Activated T-helper 17 cell treated with anti-CD3 and anti-CD28 coated beads, Interleukin-2, amount 50 U/mL, for 72 hours (primary cell): ENCODE measurements at regions not wholly inside any gene's neighbourhood (a gene's known extent, or its start where the extent isn't known, plus 50 kb on each side); places are given as distances from the start of the nearest gene placed in this dataset.

Source experiments
- ATAC-seq: fragments of 150-1000 bp; cut with Tn5 transposase; replicated peaks from 2 replicates; pipeline ENCODE4 v1.10.0; 2021; ENCODE audit warnings: mild to moderate bottlenecking, moderate library complexity
- H3K27ac Mint-ChIP-seq: one replicate; pipeline ENCODE4 v1.8.0; 2022; ENCODE audit warnings: mixed read lengths
- H3K27me3 Mint-ChIP-seq: one replicate; pipeline ENCODE4 v1.8.0; 2022; ENCODE audit warnings: mixed read lengths
- H3K36me3 Mint-ChIP-seq: one replicate; pipeline ENCODE4 v1.8.0; 2022; ENCODE audit warnings: low read depth, mild to moderate bottlenecking, mixed read lengths
- H3K4me1 Mint-ChIP-seq: one replicate; pipeline ENCODE4 v1.8.0; 2022; ENCODE audit warnings: mixed read lengths
- H3K4me3 Mint-ChIP-seq: one replicate; pipeline ENCODE4 v1.8.0; 2022; ENCODE audit warnings: mild to moderate bottlenecking, mixed read lengths
- H3K9me3 Mint-ChIP-seq: one replicate; pipeline ENCODE4 v1.8.0; 2022; ENCODE audit warnings: mixed read lengths

GRCh38 chr5:12312343-12312742 is 408.1 kb upstream of the CTNND2 start:
- Mint-ChIP-seq H3K9me3 (peaks cover 5% of the 10 kb centered on the region), H3K27ac (no peak overlapping the region), H3K27me3 (no peaks in the 10 kb centered on the region), H3K36me3 (no peaks in the 10 kb centered on the region), H3K4me1 (no peaks in the 10 kb centered on the region), H3K4me3 (no peak overlapping the region)
- no peak for ATAC-seq

- Mint-ChIP-seq H3K4me1 (no peaks in the 10 kb centered on the region), H3K4me3 (no peak overlapping the region), H3K27ac (no peak overlapping the region), H3K9me3 (peaks cover 24% of the 10 kb centered on the region), H3K36me3 (no peaks in the 10 kb centered on the region), H3K27me3 (no peaks in the 10 kb centered on the region)
- ATAC-seq: no peak
These were observed 389.9 kb upstream of the CTNND2 start for GRCh38 chr5:12294151-12294550.

DNA sequence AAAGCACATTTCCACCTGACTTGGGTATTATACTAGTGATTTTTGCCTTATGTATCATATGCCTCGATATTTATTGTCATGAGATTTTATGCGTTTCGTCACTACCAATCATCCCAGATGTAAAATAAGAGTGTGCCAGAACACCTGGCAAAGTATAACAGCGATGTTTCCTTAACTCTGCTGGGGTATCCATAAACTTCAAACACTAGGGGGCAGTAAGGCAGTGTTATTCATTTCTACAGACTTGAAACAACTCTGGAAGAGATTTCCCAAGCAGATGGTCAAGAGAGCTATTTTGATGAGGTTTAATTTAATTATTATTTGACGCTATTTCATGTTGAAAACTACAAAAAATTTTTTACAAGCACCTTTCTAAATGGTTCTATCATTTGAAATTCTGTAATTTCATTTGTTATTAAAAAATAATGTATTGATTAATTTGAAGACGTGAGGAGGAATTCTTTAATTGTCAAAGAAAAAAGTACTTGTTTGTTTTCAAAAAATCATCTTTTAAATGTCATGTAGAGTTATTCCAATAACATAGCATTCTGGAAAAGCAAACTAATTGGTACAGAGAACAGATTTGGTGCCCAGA is 388.5 kb upstream of the CTNND2 start:
- no peak overlapping the region for H3K27ac Mint-ChIP-seq
- no peaks in the 10 kb centered on the region for H3K36me3 Mint-ChIP-seq
- H3K4me3 Mint-ChIP-seq: no peak overlapping the region
- peaks cover 32% of the 10 kb centered on the region for H3K9me3 Mint-ChIP-seq
- H3K4me1 Mint-ChIP-seq: no peaks in the 10 kb centered on the region
- ATAC-seq: no peak
- H3K27me3 Mint-ChIP-seq: no peaks in the 10 kb centered on the region

DNA sequence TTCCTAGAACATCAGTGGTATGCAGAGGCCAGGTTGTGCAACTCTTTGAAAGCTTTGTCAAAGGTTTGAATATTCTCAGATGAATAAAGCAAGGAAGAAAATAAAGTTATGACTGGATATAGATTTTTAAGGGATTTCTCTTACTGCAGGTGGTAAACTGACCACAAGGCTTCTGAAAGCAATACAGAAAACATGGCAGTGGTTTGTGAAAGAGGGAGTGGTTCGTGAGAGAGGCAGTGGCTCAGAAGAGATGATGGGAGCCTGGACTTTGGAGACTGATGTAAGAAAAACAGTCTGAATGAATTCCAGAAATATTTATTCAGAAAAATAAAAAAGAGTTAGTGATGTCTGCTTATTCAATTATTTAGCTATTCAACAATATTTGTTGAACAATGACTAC is 380.4 kb upstream of the CTNND2 start:
- no peaks in the 10 kb centered on the region for H3K36me3 Mint-ChIP-seq
- no peak overlapping the region for H3K27ac Mint-ChIP-seq
- H3K9me3 Mint-ChIP-seq: peaks cover 12% of the 10 kb centered on the region

GRCh38 chr5:12277504-12278192 is 373.4 kb upstream of the CTNND2 start:
- ATAC-seq: no peak
- peaks cover 10% of the 10 kb centered on the region for H3K9me3 Mint-ChIP-seq
- no peaks in the 10 kb centered on the region for H3K36me3 Mint-ChIP-seq
- H3K4me1 Mint-ChIP-seq: no peaks in the 10 kb centered on the region
- H3K27me3 Mint-ChIP-seq: no peaks in the 10 kb centered on the region
- no peak overlapping the region for H3K27ac Mint-ChIP-seq
- no peak overlapping the region for H3K4me3 Mint-ChIP-seq

More for the DNA sequence above, 380.4 kb upstream of the CTNND2 start:
- Mint-ChIP-seq H3K4me1 (no peaks in the 10 kb centered on the region), H3K27me3 (no peaks in the 10 kb centered on the region), H3K4me3 (no peak overlapping the region)
- ATAC-seq: no peak

- Mint-ChIP-seq H3K27ac (no peak overlapping the region), H3K4me1 (no peaks in the 10 kb centered on the region), H3K4me3 (no peak overlapping the region), H3K36me3 (no peaks in the 10 kb centered on the region), H3K27me3 (no peaks in the 10 kb centered on the region), H3K9me3 (peaks cover 10% of the 10 kb centered on the region)
- no peak for ATAC-seq
These were observed 370.0 kb upstream of the CTNND2 start for GRCh38 chr5:12274236-12274635.

- Mint-ChIP-seq H3K27ac (no peak overlapping the region), H3K36me3 (no peaks in the 10 kb centered on the region), H3K4me3 (no peak overlapping the region), H3K27me3 (no peaks in the 10 kb centered on the region), H3K9me3 (peaks cover 11% of the 10 kb centered on the region), H3K4me1 (no peaks in the 10 kb centered on the region)
- ATAC-seq: no peak
These were observed 368.1 kb upstream of the CTNND2 start for GRCh38 chr5:12272389-12272788.

DNA sequence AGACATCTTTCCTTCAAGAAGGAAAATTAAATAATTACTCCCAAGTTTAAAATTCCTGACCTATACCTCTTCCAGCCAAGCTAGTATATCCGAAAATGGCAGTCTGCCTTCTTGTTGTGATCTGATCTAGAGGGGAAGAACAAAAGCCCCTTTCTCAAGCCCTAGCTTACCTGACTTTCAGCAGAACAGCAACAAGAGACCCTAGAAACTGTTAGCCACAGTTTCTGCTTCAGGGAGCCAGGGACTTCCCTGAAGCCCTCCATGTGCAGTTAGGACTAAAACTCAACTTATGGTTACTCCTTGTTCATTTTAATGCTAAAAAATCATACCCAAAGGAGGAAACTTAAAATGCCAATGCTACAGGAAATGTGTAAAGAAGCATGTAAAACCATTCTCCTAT is 366.7 kb upstream of the CTNND2 start:
- no peak overlapping the region for H3K27ac Mint-ChIP-seq
- H3K4me1 Mint-ChIP-seq: no peaks in the 10 kb centered on the region
- H3K27me3 Mint-ChIP-seq: no peaks in the 10 kb centered on the region
- ATAC-seq: no peak
- peaks cover 4% of the 10 kb centered on the region for H3K9me3 Mint-ChIP-seq
- H3K36me3 Mint-ChIP-seq: no peaks in the 10 kb centered on the region
- H3K4me3 Mint-ChIP-seq: no peak overlapping the region

DNA sequence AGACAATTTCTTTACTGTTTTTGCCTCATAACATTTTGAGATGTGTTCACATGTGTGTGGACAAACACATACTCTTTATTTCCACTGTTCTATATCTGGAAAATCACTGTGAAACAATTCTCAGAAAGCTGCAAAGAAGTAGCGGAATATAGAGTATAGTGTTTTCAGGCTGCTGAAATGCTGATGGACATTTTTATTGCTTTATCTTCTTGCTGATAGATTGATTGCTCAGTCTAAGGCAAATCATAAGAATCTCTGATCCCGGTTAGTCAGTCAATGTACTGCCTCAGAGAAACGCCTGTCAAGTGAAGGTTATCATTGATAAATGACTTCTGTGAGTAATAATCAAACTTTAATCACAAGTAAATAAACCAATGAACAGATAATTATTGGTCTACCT is 364.9 kb upstream of the CTNND2 start:
- H3K36me3 Mint-ChIP-seq: no peaks in the 10 kb centered on the region
- H3K9me3 Mint-ChIP-seq: peaks cover 4% of the 10 kb centered on the region
- no peaks in the 10 kb centered on the region for H3K4me1 Mint-ChIP-seq
- no peak overlapping the region for H3K27ac Mint-ChIP-seq
- H3K27me3 Mint-ChIP-seq: no peaks in the 10 kb centered on the region
- no peak overlapping the region for H3K4me3 Mint-ChIP-seq
- ATAC-seq: no peak

GRCh38 chr5:12258549-12258948 is 354.3 kb upstream of the CTNND2 start:
- Mint-ChIP-seq H3K36me3 (no peaks in the 10 kb centered on the region), H3K27me3 (no peaks in the 10 kb centered on the region), H3K4me1 (no peaks in the 10 kb centered on the region), H3K27ac (no peak overlapping the region), H3K4me3 (no peak overlapping the region), H3K9me3 (peaks cover 5% of the 10 kb centered on the region)
- no peak for ATAC-seq

DNA sequence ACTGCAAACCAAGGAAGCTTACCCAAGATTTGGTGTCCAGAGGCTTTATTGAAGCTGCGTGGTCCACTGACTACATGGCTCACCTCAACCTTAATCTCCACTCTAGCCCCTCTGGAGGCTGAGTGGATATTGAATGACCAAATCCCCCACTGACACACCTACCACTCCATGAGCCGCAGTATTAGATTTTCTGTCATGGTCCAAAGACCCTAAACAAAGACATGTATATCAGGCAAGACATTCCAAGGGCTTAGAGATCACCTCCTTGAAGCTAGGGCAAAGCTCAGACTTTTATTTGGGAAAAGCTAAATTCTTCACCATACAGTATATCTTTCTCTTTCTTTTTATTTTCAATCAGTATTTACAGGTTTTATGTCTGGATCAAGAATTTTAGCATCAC is 346.2 kb upstream of the CTNND2 start:
- no peaks in the 10 kb centered on the region for H3K27me3 Mint-ChIP-seq
- no peak for ATAC-seq
- H3K4me3 Mint-ChIP-seq: no peak overlapping the region

GRCh38 chr5:12248831-12249230 is 344.6 kb upstream of the CTNND2 start:
- H3K4me1 Mint-ChIP-seq: no peaks in the 10 kb centered on the region
- peaks cover 5% of the 10 kb centered on the region for H3K9me3 Mint-ChIP-seq
- H3K36me3 Mint-ChIP-seq: no peaks in the 10 kb centered on the region
- H3K27ac Mint-ChIP-seq: no peak overlapping the region
- H3K27me3 Mint-ChIP-seq: no peaks in the 10 kb centered on the region
- H3K4me3 Mint-ChIP-seq: no peak overlapping the region
- no peak for ATAC-seq

More for the DNA sequence above, 346.2 kb upstream of the CTNND2 start:
- Mint-ChIP-seq H3K9me3 (no peaks in the 10 kb centered on the region), H3K4me1 (no peaks in the 10 kb centered on the region), H3K27ac (no peak overlapping the region), H3K36me3 (no peaks in the 10 kb centered on the region)

GRCh38 chr5:12246036-12246435 is 341.8 kb upstream of the CTNND2 start:
- H3K27me3 Mint-ChIP-seq: no peaks in the 10 kb centered on the region
- no peaks in the 10 kb centered on the region for H3K4me1 Mint-ChIP-seq
- no peak overlapping the region for H3K4me3 Mint-ChIP-seq
- ATAC-seq: no peak
- no peak overlapping the region for H3K27ac Mint-ChIP-seq
- H3K9me3 Mint-ChIP-seq: peaks cover 12% of the 10 kb centered on the region
- H3K36me3 Mint-ChIP-seq: no peaks in the 10 kb centered on the region

DNA sequence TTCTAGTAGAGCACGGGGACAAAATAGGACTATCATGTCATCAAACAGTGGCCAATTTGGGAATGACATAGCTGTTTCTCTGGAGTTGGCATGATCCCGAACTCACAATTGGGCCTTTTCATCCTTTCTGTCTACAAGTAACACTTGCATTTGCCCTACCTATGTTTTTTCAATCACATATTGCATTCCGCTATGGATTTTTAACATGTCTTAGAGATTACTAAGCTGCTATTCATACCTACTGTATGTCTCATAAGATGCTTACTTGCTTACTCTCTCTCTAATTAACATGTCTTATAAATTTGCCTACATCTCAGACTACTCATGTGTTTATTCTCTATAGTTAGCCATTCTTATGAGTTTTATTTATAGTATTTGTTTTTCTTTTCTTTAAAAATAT is 341.2 kb upstream of the CTNND2 start:
- H3K9me3 Mint-ChIP-seq: peaks cover 12% of the 10 kb centered on the region

DNA sequence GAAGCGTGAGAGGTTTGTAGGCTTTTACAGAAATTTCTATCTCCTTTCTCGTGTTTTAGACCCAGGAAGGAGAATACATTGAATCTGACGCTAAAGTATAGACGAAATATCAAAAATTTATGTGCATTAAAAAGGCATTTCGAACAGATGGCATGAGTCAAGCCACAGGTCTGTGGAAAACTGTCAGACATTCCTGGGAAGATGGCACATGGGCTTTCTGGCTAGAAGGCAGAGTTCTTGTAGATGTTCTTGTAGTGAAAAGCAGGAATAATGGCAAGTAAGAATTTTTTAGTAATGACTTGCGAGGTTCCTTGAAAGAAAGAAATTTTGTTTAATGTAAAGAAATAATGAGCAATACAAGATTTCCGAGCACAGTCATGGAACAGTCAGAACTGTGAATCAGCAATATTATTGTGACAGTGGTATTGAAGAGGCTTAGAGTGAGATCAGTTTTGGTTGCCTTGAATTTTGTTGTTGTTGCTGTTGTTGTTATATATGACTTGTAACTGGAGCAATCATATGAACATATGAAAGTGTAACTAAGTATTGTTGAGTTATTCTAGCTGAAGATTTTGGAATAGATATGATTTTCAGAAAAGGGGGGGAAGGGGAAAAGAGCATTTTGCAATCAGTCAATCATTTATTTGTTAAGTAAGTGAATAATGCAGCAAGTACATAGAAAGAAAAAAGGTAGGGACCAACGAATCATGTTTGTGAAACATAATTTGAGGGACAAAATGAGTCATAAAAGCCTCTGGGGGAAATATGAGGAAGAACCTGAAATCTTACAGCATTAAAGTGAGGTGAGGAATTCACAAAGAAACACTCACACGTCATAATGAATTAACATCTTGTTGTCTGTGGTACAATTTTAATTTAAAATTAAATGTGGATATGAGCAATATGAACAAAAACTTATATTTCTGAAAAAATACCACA is 339.0 kb upstream of the CTNND2 start:
- no peak for ATAC-seq
- H3K4me1 Mint-ChIP-seq: no peaks in the 10 kb centered on the region
- H3K36me3 Mint-ChIP-seq: no peaks in the 10 kb centered on the region
- peaks cover 15% of the 10 kb centered on the region for H3K9me3 Mint-ChIP-seq
- no peaks in the 10 kb centered on the region for H3K27me3 Mint-ChIP-seq
- no peak overlapping the region for H3K4me3 Mint-ChIP-seq
- H3K27ac Mint-ChIP-seq: no peak overlapping the region

More for the DNA sequence above, 341.2 kb upstream of the CTNND2 start:
- Mint-ChIP-seq H3K36me3 (no peaks in the 10 kb centered on the region), H3K4me3 (no peak overlapping the region), H3K27me3 (no peaks in the 10 kb centered on the region), H3K4me1 (no peaks in the 10 kb centered on the region), H3K27ac (no peak overlapping the region)
- ATAC-seq: no peak
